Adrenal gland (tissue), 9 donors: ENCODE measurements at regions not wholly inside any gene's neighbourhood (a gene's known extent, or its start where the extent isn't known, plus 50 kb on each side); places are given as distances from the start of the nearest gene placed in this dataset.

Experiments
- DNase-seq, 7 donors: peaks; one replicate each; pipeline ENCODE4 v3.0.0-alpha.2; 2019 to 2020
- H3K27ac ChIP-seq, 5 donors: fragments of 200-600 bp; sonication (generic) in 4 of 5; 1 replicate in 3 of 5; 2 replicates in 2 of 5; pipeline versions ENCODE4 v1.5.1 to v1.8.0; 2016 to 2020; ENCODE audit warnings: mild to moderate bottlenecking in 1 of 5
- H3K27me3 ChIP-seq: fragments of 200-600 bp; 2 replicates; pipeline ENCODE4 v1.8.0; 2021
- H3K36me3 ChIP-seq, 2 donors: fragments of 200-600 bp; replicated peaks in 1 of 2; 1 replicate in 1 of 2; 2 replicates in 1 of 2; pipeline versions ENCODE4 v1.5.1 to v1.8.0; 2018 to 2022
- H3K4me1 ChIP-seq, 2 donors: fragments of 200-600 bp; replicated peaks in 1 of 2; 1 replicate in 1 of 2; 2 replicates in 1 of 2; pipeline versions ENCODE4 v1.5.1 to v1.8.0; 2018 to 2021
- H3K4me3 ChIP-seq, 4 donors: fragments of 200-600 bp; sonication (generic) in 3 of 4; one replicate each; pipeline ENCODE4 v1.5.1; 2016 to 2018
- H3K9me3 ChIP-seq, 3 donors: fragments of 200-600 bp; sonication (generic) in 1 of 3; replicated peaks in 1 of 3; 1 replicate in 2 of 3; 2 replicates in 1 of 3; pipeline versions ENCODE4 v1.5.1 to v1.8.0; 2016 to 2021
- POLR2A ChIP-seq, 2 donors: fragments of 450-650 bp; IDR thresholded peaks; one replicate each; pipeline ENCODE4 v1.6.1; 2017; ENCODE audit warnings: antibody characterized with exemption in 2 of 2, mild to moderate bottlenecking in 2 of 2, moderate library complexity in 1 of 2
- WGBS, 4 donors: extraction: QIAGEN DNeasy Blood & Tissue Kit in 2 of 4; methylation state at CpG; one replicate each; pipeline versions ENCODE4 v1.1.5 to v1.1.7; 2013 to 2017; 5-methylcytosine and 5-hydroxymethylcytosine counted together
- intact Hi-C, 2 donors: fragments of 100-400 bp; cut with DNase I; formaldehyde crosslinking; loops; one replicate each; pipeline versions ENCODE4 v1.14.1 to v1.15.0; 2022 to 2023
- TF ChIP-seq, protein P1 (sequence below), 6 experiments: fragments of 450-650 bp in 4 of 6; fragments of 200-600 bp in 2 of 6; sonication (generic) in 1 of 6; IDR thresholded peaks; 1 replicate in 5 of 6; 2 replicates in 1 of 6; pipeline versions ENCODE4 v1.5.1 to v1.8.0; 2016 to 2021; ENCODE audit warnings: antibody characterized with exemption in 6 of 6, mild to moderate bottlenecking in 2 of 6, moderate library complexity in 1 of 6
- donor health status: healthy with polysubstance abuse.
- donor health status: Bipolar disorder and iron deficiency.
- donor health status: DM: yes; HTN: yes; CAD: no.
- donor health status: DM: no; HTN: no; CAD: no.
- donor health status: DM: no; HTN: no; CAD: no.

DNA sequence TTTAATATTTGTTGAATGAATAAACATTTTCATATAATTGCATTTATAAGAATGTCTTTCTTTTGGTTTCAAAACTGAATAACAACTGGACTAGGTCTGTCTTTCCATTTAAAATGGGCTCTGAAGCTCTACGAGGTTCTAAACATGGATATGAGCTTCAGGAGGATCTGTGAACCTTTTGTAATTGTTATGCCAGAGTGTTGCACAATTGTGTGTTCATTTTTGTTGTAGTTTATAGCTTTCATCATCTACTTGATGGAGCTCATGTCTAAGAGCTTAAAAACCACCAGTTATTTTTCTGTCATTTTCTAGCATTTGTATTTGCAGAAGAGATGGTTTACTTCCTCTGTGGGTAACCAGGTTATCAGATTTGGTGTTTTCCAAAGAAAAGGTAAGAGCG is 265.7 kb upstream of the NPY start:
- Histone ChIP-seq H3K4me1 (no peaks in the 10 kb centered on the region), H3K9me3 (no peaks in the 10 kb centered on the region), H3K36me3 (no peaks in the 10 kb centered on the region), H3K27ac (no peak overlapping the region), H3K4me3 (no peak overlapping the region), H3K27me3 (no peaks in the 10 kb centered on the region)
- intact Hi-C loops: no loop called here
- no peak for DNase-seq
- 68 to 73% (median 69%) methylated on average over 2 of the region's 2 CpGs for WGBS, 4 donors
- TF ChIP-seq, protein P1, sequence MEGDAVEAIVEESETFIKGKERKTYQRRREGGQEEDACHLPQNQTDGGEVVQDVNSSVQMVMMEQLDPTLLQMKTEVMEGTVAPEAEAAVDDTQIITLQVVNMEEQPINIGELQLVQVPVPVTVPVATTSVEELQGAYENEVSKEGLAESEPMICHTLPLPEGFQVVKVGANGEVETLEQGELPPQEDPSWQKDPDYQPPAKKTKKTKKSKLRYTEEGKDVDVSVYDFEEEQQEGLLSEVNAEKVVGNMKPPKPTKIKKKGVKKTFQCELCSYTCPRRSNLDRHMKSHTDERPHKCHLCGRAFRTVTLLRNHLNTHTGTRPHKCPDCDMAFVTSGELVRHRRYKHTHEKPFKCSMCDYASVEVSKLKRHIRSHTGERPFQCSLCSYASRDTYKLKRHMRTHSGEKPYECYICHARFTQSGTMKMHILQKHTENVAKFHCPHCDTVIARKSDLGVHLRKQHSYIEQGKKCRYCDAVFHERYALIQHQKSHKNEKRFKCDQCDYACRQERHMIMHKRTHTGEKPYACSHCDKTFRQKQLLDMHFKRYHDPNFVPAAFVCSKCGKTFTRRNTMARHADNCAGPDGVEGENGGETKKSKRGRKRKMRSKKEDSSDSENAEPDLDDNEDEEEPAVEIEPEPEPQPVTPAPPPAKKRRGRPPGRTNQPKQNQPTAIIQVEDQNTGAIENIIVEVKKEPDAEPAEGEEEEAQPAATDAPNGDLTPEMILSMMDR (IDR thresholded peaks at IDR 0.05): no peak
- TF ChIP-seq POLR2A (IDR thresholded peaks at IDR 0.05): no peak

DNA sequence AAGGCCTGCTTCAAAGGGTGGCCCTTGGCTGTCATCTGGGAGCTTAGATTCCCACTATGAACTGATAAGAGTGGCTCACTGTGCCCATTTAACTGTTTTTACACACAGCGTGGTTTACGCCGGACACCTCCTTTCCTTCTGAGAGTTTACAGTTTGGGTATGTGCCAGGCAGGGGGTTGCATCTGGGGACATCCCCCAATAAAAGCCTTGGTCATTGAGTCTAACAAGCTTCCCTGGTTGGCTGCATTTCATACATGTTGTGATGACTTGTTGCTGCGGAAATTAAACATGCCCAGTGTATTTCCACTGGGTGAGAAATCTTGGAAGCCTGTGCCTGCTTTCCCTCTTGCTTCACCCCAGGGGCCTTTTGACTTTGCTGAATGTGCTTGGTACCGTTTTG is 264.1 kb upstream of the NPY start:
- intact Hi-C loops: no loop called here
- 47 to 69% (median 61%) methylated on average over 5 of the region's 5 CpGs for WGBS, 4 donors

DNA sequence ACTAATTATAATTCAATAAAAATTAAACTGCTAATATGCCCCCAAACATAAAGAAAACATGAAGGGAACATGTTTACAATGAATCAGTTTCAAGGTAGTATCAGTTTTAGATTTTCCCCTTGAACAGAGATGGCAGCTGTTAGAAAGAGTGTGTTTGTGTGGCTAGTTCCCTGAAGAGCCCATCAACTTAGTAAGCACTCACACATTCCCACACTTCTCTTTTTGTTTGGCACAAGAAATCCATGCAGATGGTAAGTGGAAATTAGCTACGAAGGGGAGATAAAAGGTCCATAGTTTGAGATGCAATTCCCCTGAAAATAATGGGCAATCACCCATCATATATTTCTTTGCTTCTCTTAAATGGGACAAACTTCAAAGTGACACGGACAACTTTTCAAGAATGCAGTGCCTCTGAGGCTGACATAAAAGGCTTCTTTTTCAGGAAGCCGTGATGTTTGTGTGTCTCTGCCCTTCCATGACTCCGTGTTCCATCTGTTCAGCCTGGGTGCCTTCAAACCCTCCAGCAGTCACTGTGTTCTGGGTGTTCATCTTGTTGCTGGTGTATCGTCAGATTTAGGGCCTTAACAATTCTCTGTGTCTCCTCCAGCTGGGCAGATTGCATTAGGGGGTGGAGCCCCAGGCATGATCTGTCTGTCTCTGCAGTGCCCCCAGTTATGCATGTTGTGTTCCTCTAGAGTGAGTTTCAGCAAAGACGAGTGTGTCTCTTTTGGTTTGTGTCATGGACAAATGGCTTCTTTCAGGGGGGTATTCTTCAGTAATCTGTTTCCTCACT is 259.5 kb upstream of the NPY start:
- Histone ChIP-seq H3K27ac (no peak overlapping the region), H3K9me3 (no peaks in the 10 kb centered on the region), H3K4me3 (no peak overlapping the region), H3K27me3 (no peaks in the 10 kb centered on the region), H3K4me1 (no peaks in the 10 kb centered on the region), H3K36me3 (no peaks in the 10 kb centered on the region)
- no peak for DNase-seq
- TF ChIP-seq, protein P1 (IDR thresholded peaks at IDR 0.05): no peak
- TF ChIP-seq POLR2A (IDR thresholded peaks at IDR 0.05): no peak
- WGBS, 4 donors: 56 to 64% (median 62%) methylated on average over 6 of the region's 6 CpGs
- intact Hi-C loops: no loop called here

More for the DNA sequence above, 264.1 kb upstream of the NPY start:
- Histone ChIP-seq H3K4me1 (no peaks in the 10 kb centered on the region), H3K9me3 (no peaks in the 10 kb centered on the region), H3K27me3 (no peaks in the 10 kb centered on the region), H3K36me3 (no peaks in the 10 kb centered on the region), H3K4me3 (no peak overlapping the region), H3K27ac (no peak overlapping the region)
- TF ChIP-seq, protein P1 (IDR thresholded peaks at IDR 0.05): no peak
- no peak for TF ChIP-seq POLR2A (IDR thresholded peaks at IDR 0.05)
- no peak for DNase-seq

DNA sequence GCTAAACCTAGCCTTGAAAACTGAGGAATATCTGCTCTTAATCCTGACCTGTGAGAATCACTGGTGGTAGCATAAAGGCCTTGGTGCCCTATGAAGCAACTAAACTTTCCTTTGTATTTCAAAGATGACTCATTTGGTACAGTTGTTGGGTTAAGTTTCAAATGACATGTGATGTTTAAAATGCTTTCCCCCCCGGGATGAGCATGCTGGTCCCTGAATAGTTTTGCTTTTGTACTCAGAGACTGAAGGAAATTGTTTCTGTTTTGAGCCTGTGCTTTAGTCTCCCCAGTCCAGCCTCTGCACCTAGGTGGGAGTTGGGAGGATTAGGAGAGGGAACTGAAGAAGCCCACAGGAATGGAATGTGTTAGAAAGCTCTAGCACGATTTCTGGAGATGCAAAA is 258.9 kb upstream of the NPY start:
- no peak for TF ChIP-seq POLR2A (IDR thresholded peaks at IDR 0.05)
- TF ChIP-seq, protein P1 (IDR thresholded peaks at IDR 0.05): no peak
- Histone ChIP-seq H3K4me3 (no peak overlapping the region), H3K27me3 (no peaks in the 10 kb centered on the region), H3K9me3 (no peaks in the 10 kb centered on the region), H3K4me1 (no peaks in the 10 kb centered on the region), H3K27ac (no peak overlapping the region), H3K36me3 (no peaks in the 10 kb centered on the region)
- WGBS, 4 donors: 21 to 41% (median 29%) methylated on average over 2 of the region's 2 CpGs
- DNase-seq: no peak
- intact Hi-C loops: no loop called here
